GM18868 (cell line): ENCODE measurements at regions not wholly inside any gene's neighbourhood (a gene's known extent, or its start where the extent isn't known, plus 50 kb on each side); places are given as distances from the start of the nearest gene placed in this dataset.
A peak's percentile ranks its signal among the peaks of the same experiment; 100 is the strongest.
"Not testable (repeated sequence)": the region's sequence is repeated elsewhere in the genome, so short reads cannot be mapped to it uniquely, and the experiment has no call there.

Experiments
- ATAC-seq: cut with Tn5 transposase; IDR thresholded peaks from one replicate; pipeline ENCODE4 v1.9.1; 2021; ENCODE audit warnings: mild to moderate bottlenecking, moderate library complexity; ENCODE audit not compliant: unreplicated experiment

GRCh38 chr18:51447351-51448342 lies 250.2 kb upstream of the MEX3C start:
- ATAC-seq = peak; percentile 78

- no peak for ATAC-seq
These were observed 251.5 kb upstream of the MEX3C start for GRCh38 chr18:51448949-51449348.

- no peak for ATAC-seq
These were observed 256.1 kb upstream of the MEX3C start for GRCh38 chr18:51453594-51453993.

DNA sequence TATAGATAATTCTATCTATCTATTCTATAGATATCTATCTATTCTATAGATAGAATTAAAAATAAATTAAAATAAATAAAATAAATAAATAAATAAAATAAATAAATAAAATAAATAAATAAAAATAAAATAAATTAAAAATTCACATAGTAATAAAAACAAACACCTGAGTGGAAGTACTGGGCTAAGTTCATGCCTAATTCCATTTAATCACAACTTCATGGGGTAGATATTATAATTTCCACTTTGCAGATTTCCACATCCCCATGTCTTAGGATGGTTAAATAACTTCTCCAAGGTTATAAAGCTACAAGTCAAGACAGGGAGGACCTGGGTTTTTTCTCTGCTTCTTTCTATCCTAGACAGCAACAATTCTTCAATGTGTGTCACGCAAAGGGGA lies 261.4 kb upstream of the MEX3C start:
- ATAC-seq = no peak

- ATAC-seq = no peak
These were observed 264.5 kb upstream of the MEX3C start for GRCh38 chr18:51461956-51462355.

DNA sequence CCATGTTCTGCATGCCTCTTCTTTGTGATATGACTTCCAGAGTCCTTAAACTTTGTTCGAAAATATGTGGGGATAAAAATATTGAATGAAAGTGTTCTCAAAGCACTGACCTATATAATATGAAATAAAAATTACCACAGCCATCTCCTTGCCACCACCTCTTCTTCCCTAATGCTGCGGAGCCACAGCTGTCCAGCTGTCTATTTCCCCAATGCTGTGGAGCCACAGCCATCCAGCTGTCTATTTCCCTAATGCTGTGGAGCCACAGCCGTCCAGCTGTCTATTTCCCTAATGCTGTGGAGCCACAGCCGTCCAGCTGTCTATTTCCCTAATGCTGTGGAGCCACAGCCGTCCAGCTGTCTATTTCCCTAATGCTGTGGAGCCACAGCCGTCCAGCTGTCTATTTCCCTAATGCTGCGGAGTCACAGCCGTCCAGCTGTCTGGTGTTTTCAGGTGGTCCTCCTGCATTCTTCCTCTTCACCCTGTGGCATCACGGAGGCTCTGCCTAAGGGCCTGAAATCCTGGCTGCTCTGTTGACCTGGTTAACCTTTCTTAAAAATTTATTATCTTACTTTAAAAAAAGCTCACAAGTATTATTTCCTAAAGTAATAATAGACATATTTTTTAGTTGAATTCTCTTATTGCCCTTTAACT lies 266.1 kb upstream of the MEX3C start:
- no peak for ATAC-seq

DNA sequence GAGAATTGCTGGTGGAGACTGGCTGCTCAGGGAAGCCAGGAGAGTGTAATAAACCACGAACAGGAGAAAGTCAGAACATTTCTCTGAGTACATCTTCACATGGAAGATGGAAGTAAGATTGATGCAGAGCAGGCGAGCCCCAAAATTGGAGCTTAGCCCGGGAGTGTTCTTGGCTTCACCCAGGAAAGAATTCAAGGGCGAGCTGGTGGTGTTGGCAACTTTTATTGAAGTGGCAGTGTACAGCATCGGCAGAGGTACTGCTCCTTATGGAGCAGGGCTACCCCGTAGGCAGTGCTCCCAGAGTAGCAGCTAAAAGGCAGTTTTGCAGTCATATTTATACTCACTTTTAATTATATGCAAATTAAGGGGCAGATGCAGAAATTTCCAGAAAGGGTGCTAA lies 281.4 kb upstream of the MEX3C start:
- ATAC-seq = no peak

DNA sequence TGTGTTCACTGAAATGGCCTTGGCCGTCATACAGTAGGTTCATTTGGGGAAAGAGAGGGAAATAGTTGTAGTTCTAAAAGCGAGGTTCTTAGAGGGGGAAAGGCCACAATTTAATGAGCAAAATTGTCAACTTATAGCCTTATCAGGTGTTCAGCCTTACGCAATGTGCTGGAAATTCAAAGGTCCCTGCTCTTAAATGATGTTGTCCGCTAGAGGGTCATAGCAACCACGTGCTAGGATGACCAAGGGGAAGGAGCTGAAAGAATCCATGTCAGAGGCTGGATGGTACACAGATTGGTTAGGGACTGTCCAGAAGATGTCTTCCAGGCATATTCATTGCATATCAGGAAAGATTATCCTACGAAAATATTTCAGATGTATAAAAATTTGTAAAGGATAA lies 282.3 kb upstream of the MEX3C start:
- no peak for ATAC-seq

DNA sequence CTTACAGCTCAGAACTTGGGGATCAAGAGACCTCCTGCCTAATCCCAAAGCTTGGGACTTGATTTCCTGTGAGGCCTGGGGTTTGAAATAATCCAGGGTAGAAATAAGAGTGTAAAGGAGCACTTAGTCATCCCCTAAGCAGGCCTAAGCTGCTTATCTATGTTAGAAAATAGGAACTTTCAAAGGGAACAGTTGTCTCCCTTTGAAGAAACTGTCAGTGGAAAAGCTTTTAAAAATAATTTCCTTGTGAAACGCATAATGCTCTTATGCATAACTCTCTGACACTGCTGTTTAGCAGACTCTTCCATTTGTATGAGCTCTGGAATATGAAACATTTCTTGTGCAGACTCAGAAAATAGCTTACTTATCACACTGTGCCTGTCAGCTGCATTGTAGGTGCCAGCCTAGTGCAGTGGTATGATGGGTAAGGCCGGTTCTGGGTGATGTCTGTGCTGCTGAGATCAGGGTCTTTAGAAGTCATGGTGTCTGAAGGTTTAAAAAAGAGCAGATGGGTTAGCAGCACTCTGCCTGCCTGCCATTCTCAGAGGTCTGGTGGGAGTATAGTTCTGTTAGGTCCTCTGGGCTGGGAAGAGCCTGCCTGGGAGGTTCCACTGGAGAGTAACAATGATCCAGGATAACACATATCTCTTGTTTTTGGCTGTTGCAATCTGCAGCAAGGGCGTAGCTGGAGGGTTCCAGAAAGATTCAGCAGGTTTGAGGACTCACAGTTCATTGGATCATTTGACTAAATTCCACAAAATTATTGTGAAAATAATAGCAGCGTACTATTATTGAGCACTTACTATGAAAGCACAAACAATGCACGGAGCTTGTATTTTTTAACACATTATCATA lies 283.2 kb upstream of the MEX3C start:
- no peak for ATAC-seq

- no peak for ATAC-seq
These were observed 289.4 kb upstream of the MEX3C start for GRCh38 chr18:51486735-51487366.

DNA sequence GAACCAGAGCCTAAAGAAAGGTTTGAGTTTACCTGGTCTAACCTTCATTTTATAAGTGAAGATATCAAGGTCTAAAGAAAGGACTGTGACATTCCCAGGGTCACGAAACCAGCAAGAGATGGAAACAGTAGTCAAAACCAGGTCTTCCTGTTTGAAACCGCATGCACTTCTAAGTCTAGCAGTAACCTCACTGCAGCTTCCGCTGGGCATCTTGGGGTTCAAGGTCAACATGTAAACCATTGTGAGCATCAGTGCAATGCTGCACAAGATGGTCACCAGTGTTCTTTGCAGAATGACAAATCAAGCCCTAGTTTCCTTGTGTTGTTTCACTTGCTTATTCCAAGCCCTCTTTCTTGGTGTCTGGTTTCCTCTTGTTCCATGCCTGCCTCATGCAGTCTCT lies 292.9 kb upstream of the MEX3C start:
- ATAC-seq = no peak

GRCh38 chr18:51490860-51491259 lies 293.4 kb upstream of the MEX3C start:
- no peak for ATAC-seq

DNA sequence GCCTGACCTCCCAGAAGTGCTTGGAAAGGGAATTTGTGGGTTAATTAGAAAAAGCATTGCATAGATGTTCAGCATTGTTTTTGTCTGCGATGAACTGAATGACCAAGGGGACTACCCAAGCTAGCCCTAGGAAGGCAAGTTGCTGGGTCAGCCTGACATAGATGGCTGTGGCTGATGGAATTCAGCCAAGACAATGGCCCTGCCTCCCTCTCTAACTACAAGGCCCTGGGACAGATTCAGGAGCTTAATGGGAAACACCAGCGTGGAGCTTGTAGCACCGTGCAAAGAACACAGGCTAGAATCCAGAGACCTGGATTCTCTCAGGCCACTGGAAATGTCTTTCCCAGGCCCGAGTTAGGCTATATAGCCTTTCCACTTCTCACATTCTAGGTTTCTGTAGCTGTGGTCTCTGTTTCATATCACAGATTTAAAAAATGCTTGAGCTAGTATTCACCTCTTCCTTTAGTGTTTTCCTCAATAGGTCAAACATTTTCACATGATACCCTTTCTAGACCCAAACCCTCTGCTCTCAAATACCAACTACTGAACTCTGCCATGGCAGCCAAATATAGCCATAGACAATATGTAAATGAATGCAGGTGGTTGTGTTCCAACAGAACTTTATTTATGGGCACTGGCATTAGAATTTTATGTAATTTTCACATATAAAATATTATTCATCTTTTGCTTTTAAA lies 294.3 kb upstream of the MEX3C start:
- no peak for ATAC-seq

DNA sequence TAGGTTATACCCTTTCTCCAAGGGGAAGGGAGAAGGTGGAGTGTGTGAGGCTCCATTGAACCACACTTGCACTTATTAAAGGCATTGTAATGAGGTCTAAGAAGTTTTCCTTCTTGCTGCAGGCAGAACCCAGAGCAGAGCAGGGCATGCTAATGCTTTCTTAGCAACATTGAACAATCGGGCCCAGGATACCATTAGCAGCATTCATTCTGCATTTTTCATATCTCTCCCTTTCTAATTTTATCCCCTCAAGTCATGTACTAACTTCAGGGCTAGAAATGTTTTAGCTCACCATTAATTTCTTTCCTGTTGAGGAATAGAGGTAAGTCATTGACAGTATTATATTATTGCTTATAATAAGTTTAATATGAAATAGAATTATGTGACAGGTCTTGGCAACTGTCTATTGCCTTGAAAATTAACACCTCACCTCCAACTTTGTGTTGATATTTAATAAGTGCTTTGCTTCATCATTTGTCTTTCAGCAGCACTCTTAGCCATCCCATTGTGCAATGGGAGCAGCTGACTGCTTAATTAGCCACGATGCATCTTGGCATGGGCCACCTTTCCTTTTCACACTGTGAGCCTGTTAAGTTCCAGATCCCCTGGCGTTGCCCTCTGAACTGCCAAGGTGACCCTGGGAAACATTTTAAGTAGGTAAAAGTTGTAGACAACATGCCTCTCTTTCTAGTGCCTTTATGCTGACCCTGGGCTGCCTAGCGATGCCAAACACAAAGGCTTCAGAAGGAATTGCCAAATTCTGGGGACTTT lies 300.8 kb upstream of the MEX3C start:
- ATAC-seq = no peak

DNA sequence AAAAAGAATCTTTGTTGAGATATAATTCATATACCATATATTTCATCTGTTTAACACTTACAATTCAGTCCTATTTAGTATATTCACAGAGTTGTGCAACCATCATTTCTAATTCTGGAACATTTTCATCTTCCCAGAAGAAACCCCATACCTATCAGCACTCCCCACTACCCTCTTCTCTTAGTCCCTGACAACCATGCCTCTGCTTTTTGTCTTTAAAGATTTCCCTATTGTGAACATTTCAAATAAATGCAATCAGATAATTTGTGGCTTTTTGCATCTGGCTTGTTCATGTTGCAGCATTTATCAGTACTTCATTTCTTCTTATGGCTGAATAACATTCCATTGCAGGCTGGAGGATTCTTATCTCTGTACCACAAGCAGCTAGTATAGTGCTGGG lies 305.9 kb upstream of the MEX3C start:
- ATAC-seq = no peak

- no peak for ATAC-seq
These were observed 309.3 kb upstream of the MEX3C start for GRCh38 chr18:51506811-51507210.

GRCh38 chr18:51508410-51508809 lies 310.9 kb upstream of the MEX3C start:
- not testable (repeated sequence) for ATAC-seq

- no peak for ATAC-seq
These were observed 312.5 kb upstream of the MEX3C start for GRCh38 chr18:51510020-51510419.

DNA sequence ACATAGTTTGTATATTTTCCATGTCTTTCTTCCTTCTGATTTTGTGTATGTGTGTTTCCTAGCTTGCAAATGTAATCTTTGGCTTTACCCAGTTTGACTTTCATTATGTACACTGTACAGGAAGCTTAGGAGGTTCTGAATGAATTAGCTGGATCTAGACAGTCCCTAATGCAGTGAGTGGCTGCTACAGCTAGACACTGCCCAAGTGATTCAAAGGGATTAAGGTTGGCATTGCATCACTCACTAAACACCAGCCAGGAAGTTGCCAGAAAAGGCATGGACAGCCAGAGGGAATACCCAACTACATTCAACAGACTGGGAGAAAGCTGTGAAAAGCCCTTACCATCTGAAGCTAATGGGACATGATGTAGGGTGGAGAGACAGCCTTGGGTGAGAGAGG lies 316.0 kb upstream of the MEX3C start:
- ATAC-seq = no peak
